HL-60 (cell line): ENCODE measurements at regions not wholly inside any gene's neighbourhood (a gene's known extent, or its start where the extent isn't known, plus 50 kb on each side); places are given as distances from the start of the nearest gene placed in this dataset.

Source experiments
- DNase-seq, 2 experiments: peaks; one replicate each; pipeline ENCODE4 v3.0.0-alpha.2; 2010 to 2020; ENCODE audit warnings: low read depth in 1 of 2, low spot score in 1 of 2
- H3K27ac ChIP-seq: fragments of 250-450 bp; sonication (Bioruptor Pico); replicated peaks from 2 replicates; pipeline ENCODE4 v1.5.1; 2020; ENCODE audit warnings: mild to moderate bottlenecking, moderate library complexity
- H3K27me3 ChIP-seq: fragments of 250-450 bp; sonication (Bioruptor Pico); 2 replicates; pipeline ENCODE4 v1.5.1; 2021; ENCODE audit warnings: mild to moderate bottlenecking, moderate library complexity; ENCODE audit not compliant: insufficient read depth, poor library complexity, severe bottlenecking
- H3K4me3 ChIP-seq: replicated peaks from 2 replicates; pipeline ENCODE4 v1.5.1; 2011; ENCODE audit warnings: mild to moderate bottlenecking, control low read depth, low read length; ENCODE audit not compliant: insufficient read depth
- CTCF ChIP-seq: IDR thresholded peaks from one replicate; pipeline ENCODE4 v1.5.1; 2011; ENCODE audit warnings: low read length, control low read depth, inconsistent platforms; ENCODE audit not compliant: insufficient read depth
- GABPA ChIP-seq: IDR thresholded peaks from 2 replicates; pipeline ENCODE4 v1.6.1; 2012; ENCODE audit warnings: low read depth
- POLR2AphosphoS5 ChIP-seq: IDR thresholded peaks from 2 replicates; pipeline ENCODE4 v1.6.1; 2012; ENCODE audit warnings: low read depth
- REST ChIP-seq: IDR thresholded peaks from 2 replicates; pipeline ENCODE4 v1.6.1; 2012; ENCODE audit warnings: low read depth; ENCODE audit not compliant: insufficient replicate concordance
- SPI1 ChIP-seq: IDR thresholded peaks from 2 replicates; pipeline ENCODE4 v1.6.1; 2012; ENCODE audit warnings: low read depth, mild to moderate bottlenecking, borderline replicate concordance

GRCh38 chr1:209042413-209042812 is 541.1 kb upstream of the CAMK1G start:
- H3K27me3 ChIP-seq, result no peaks in the 10 kb centered on the region
- no peak for DNase-seq
- no peak overlapping the region for H3K4me3 ChIP-seq
- TF ChIP-seq GABPA, result no peak
- TF ChIP-seq CTCF, result no peak
- no peak for TF ChIP-seq REST
- TF ChIP-seq POLR2AphosphoS5, result no peak
- TF ChIP-seq SPI1, result no peak
- no peak overlapping the region for H3K27ac ChIP-seq

GRCh38 chr1:209045331-209046057 is 538.0 kb upstream of the CAMK1G start:
- TF ChIP-seq SPI1, result no peak
- TF ChIP-seq POLR2AphosphoS5, result no peak
- TF ChIP-seq CTCF, result no peak
- TF ChIP-seq REST, result no peak
- TF ChIP-seq GABPA, result no peak
- DNase-seq, result no peak
- Histone ChIP-seq H3K4me3 (no peak overlapping the region), H3K27me3 (no peaks in the 10 kb centered on the region), H3K27ac (no peak overlapping the region)

GRCh38 chr1:209046058-209046417 is 537.5 kb upstream of the CAMK1G start:
- Histone ChIP-seq H3K27ac (no peak overlapping the region), H3K27me3 (no peaks in the 10 kb centered on the region), H3K4me3 (no peak overlapping the region)
- no peak for DNase-seq
- no peak for TF ChIP-seq GABPA
- TF ChIP-seq REST, result no peak
- no peak for TF ChIP-seq SPI1
- TF ChIP-seq POLR2AphosphoS5, result no peak
- no peak for TF ChIP-seq CTCF
